HG03196 (cell line): ENCODE measurements at regions not wholly inside any gene's neighbourhood (a gene's known extent, or its start where the extent isn't known, plus 50 kb on each side); places are given as distances from the start of the nearest gene placed in this dataset.

Experiments used
- ATAC-seq: cut with Tn5 transposase; IDR thresholded peaks from one replicate; pipeline ENCODE4 v1.9.1; 2021; ENCODE audit not compliant: unreplicated experiment

GRCh38 chr1:30610917-30611316 lies 112.5 kb downstream of the MATN1 start:
- no peak for ATAC-seq

- no peak for ATAC-seq
Measured at GRCh38 chr1:30609999-30610345, 113.4 kb downstream of the MATN1 start.

- no peak for ATAC-seq
Measured at GRCh38 chr1:30609336-30609998, 113.9 kb downstream of the MATN1 start.

DNA sequence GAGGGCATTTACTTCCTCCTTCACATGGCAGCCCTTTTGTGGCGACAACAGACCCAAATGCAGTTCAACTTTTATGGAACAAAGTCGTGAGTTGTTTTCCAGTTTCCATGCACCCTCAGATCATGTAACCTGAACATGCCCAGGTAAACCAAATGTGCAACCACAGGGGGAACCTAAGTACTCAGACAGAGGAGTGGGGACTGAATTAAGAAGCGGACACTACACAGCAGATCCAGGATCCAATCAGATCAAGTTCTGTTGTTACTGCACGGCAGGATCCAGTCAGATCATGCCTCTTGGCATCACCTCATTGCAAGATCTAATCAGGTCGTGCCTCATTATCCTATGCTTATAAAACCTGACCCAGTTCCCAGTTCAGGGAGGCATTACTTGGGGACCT lies 115.7 kb downstream of the MATN1 start:
- ATAC-seq: no peak

DNA sequence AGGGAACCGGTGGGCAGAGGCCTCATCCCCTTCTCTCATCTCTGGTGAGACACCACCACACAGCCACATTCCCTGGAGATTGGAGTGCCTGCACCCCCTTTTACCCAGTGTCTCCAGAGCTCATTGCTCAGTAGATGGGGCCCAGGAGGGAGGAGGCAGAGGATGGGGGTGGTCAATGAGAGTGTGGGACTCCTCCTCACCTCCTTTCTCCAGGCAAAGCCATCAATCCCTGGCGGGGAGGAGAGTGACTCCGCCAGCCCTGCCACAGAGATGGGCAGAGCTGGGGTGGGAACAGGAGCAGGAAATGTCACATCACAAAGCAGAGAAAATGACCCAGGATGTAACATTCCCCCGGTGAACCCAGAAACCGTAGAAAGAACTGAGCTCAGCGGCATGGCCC lies 117.2 kb downstream of the MATN1 start:
- ATAC-seq: no peak

DNA sequence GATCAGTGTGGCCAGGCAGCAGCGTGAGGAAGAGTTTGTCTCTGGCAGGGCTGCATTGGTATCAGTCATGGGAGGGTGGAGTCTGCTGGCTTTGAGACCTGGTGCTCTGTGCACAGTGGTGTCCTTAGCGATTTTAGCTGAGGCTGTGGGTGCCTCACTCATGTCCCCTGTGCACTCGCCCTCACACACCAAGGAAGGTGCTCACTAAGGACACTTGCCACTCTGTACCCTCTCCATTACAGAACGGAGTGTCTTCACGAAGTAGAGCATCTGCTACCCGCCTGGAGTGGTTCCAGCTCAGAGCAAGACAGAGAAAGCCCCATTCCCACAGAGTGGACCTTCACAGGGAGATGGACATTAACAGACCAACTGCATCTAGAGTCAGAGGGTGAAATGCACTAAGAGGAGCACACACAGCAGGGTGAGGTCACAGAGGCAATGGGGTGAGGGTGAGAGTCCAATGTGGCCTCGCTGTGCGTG lies 117.9 kb downstream of the MATN1 start:
- no peak for ATAC-seq

GRCh38 chr1:30604801-30605440 lies 118.5 kb downstream of the MATN1 start:
- ATAC-seq: no peak

- ATAC-seq: no peak
Measured at GRCh38 chr1:30603081-30603858, 120.1 kb downstream of the MATN1 start.

GRCh38 chr1:30601316-30602085 lies 121.9 kb downstream of the MATN1 start:
- ATAC-seq: no peak

DNA sequence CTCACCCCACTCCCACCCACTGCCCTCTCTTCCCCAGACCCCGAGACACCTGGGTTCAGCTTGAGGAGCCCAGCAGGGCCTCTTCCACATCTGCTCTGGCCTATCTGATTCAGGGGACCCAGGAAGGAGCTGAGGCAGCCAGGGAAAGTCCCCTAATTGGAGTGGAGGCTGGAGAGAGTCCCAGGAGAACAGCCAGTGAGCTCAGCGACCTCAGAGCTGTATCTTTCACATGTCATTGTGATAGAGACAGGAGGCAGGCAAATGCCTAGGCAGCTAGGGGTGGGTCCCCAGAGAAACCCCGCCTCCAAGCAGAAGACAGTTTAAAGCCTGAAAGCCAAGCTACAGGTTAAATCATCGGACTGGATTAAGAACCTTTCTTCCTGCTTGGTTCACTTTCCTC lies 122.7 kb downstream of the MATN1 start:
- ATAC-seq: no peak

DNA sequence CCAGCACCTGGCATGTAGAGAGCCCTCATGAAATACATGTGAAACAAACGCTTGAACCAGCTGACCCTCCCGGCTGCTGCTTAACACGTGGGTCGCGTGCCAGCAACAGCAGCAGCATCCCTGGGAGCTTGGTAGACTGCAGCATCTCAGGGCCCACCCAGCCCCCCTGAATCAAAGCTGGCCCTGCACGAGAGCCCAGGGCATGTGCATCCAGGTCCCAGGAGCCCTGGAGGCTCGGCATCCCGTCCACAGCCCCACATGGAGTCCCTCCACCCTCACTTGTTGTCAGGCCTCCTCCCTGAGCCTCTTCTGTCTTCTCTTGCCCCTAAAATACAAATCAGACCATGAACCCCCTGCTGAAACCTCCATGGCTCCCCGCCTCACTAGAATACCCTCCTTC lies 123.1 kb downstream of the MATN1 start:
- no peak for ATAC-seq

- ATAC-seq: no peak
Measured at GRCh38 chr1:30599721-30600120, 123.7 kb downstream of the MATN1 start.

DNA sequence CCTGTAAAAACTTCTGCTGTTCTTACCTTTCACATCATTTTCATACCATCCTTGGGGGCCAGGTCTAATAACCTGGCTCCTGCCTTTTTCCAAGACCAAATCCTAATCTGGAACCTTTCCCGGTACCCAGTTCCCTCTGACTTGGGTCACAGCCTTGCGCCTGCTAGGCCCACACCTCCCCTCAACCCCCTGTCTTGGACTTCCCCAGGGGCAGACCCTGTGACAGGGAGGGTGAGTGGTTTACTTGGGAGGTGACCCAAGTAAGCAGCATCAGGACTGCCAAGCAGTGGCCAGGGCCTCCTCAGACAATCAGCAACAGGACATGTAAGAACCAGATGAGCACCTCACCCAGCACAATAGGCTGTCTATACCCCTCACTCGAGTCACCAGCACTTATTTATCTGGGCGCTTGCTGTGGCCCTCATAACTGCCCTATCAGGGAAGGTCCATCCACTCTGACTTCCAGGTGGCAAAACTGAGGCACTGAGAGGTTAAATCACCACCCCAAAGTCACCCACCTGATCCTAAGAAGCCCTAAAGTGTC lies 124.7 kb downstream of the MATN1 start:
- ATAC-seq: no peak

- ATAC-seq: no peak
Measured at GRCh38 chr1:30597711-30598110, 125.7 kb downstream of the MATN1 start.

GRCh38 chr1:30596891-30597290 lies 126.5 kb downstream of the MATN1 start:
- ATAC-seq: no peak

- no peak for ATAC-seq
Measured at GRCh38 chr1:30596470-30596869, 126.9 kb downstream of the MATN1 start.

GRCh38 chr1:30589083-30589482 lies 134.3 kb downstream of the MATN1 start:
- no peak for ATAC-seq

- no peak for ATAC-seq
Measured at GRCh38 chr1:30588311-30589073, 134.9 kb downstream of the MATN1 start.

DNA sequence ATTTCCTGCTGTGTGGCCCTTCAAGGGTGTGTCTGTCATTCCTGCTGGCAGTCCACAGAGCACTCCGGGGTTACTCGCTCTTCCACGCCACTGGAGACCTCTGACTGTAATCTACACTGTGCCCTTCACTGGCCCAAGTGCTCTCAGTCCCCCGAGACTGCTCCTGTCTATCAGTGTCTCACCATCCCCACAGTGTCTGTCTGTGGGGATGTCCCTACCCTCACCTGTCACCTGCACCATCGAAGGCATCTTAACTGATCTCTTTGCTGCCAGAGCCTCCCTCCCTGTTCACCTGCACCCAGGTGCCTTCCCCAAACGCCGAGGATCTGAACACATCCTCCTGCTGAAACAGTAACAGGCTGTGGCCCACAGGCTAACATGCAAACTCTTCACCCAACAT lies 136.7 kb downstream of the MATN1 start:
- no peak for ATAC-seq

DNA sequence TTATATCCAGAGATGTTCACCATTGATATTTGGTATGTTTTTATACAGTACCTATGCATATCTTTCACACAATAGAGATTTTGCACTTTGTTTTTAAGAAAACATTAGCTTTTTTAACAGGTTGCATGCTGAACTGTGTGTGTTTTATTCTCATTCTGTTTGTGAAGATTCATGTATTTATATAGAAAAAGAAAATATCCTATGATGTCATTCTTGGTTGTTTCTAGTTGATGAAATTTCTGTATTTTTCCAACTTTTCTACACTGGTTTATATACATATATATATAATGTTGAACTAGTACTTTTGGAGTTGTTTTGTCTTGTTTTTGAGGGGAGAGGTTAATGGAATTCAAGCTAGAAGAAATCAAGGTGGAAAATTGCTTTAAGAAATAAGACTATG lies 143.8 kb downstream of the MATN1 start:
- ATAC-seq: no peak
